Stomach (tissue), 4 donors: ENCODE measurements at regions not wholly inside any gene's neighbourhood (a gene's known extent, or its start where the extent isn't known, plus 50 kb on each side); places are given as distances from the start of the nearest gene placed in this dataset.

Experiments used
- EP300 ChIP-seq: sonication (generic); formaldehyde crosslinking; IDR thresholded peaks from one replicate; pipeline ENCODE4 v1.6.1; 2017; ENCODE audit warnings: antibody characterized with exemption
- TF ChIP-seq, protein P1 (sequence below), 7 experiments: fragments of 450-650 bp in 4 of 7; fragments of 200-600 bp in 3 of 7; sonication (generic) in 3 of 7; IDR thresholded peaks; one replicate each; pipeline ENCODE4 v1.5.1; 2016 to 2019; ENCODE audit warnings: antibody characterized with exemption in 7 of 7, control low read depth in 2 of 7, mild to moderate bottlenecking in 1 of 7

DNA sequence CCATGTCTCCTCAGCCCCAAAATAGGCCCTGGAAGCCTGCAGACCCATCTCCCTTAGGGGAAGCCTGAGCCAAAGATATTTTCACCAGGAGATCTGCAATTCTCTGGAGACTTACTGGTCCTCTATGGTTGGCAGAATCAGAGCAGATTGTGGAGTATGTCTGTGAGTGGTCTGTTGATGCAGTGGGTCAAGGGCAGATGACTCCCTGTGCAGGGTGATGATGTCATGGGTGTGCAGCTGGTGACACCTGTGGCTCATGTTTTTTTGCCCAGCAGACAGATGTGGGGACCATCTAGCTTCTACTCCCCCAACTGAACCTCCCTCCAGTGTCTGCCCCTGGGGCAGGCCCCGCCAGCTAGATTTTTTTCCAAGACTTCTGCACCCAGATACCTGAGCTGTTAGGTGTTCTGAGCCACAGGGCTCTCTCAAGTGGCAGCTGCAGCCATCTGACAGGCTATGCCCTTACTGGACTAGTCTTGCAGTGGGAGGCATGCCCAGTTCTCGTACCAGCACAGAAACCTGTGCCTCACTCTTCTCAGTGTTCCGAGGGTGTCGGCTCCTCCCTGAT lies 558.7 kb upstream of the LRRTM1 start:
- TF ChIP-seq EP300 = no peak
- TF ChIP-seq, protein P1, sequence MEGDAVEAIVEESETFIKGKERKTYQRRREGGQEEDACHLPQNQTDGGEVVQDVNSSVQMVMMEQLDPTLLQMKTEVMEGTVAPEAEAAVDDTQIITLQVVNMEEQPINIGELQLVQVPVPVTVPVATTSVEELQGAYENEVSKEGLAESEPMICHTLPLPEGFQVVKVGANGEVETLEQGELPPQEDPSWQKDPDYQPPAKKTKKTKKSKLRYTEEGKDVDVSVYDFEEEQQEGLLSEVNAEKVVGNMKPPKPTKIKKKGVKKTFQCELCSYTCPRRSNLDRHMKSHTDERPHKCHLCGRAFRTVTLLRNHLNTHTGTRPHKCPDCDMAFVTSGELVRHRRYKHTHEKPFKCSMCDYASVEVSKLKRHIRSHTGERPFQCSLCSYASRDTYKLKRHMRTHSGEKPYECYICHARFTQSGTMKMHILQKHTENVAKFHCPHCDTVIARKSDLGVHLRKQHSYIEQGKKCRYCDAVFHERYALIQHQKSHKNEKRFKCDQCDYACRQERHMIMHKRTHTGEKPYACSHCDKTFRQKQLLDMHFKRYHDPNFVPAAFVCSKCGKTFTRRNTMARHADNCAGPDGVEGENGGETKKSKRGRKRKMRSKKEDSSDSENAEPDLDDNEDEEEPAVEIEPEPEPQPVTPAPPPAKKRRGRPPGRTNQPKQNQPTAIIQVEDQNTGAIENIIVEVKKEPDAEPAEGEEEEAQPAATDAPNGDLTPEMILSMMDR (IDR thresholded peaks at IDR 0.05) = no peak
